ENCODE measurements at regions not wholly inside any gene's neighbourhood (a gene's known extent, or its start where the extent isn't known, plus 50 kb on each side); places are given as distances from the start of the nearest gene placed in this dataset.
A peak's percentile ranks its signal among the peaks of the same experiment; 100 is the strongest.
"Not testable (repeated sequence)": the region's sequence is repeated elsewhere in the genome, so short reads cannot be mapped to it uniquely, and the experiment has no call there.

- Histone ChIP-seq H3K27me3 (ENCODE audit: control insufficient read depth, insufficient read depth, low read length) (no peaks in the 10 kb centered on the region), H3K9ac (ENCODE audit: low read depth, low read length) (peak overlapping the region; percentile 42), H3K4me3 (ENCODE audit: low read depth, low read length) (no peak overlapping the region), H3K4me1 (ENCODE audit: control insufficient read depth, insufficient read depth, low read length) (no peaks in the 10 kb centered on the region), H3K9me3 (ENCODE audit: control insufficient read depth, insufficient read depth, low read length) (no peaks in the 10 kb centered on the region), H3K36me3 (ENCODE audit: control insufficient read depth, insufficient read depth, low read length) (no peaks in the 10 kb centered on the region)
Measured at GRCh38 chr6:19892260-19892659, 55.1 kb downstream of the ID4 start.

GRCh38 chr6:19895866-19896692 lies 58.9 kb downstream of the ID4 start:
- Histone ChIP-seq H3K9ac (ENCODE audit: low read depth, low read length) (no peak overlapping the region), H3K4me3 (ENCODE audit: low read depth, low read length) (no peak overlapping the region), H3K4me1 (ENCODE audit: control insufficient read depth, insufficient read depth, low read length) (no peaks in the 10 kb centered on the region), H3K27me3 (ENCODE audit: control insufficient read depth, insufficient read depth, low read length) (no peaks in the 10 kb centered on the region), H3K36me3 (ENCODE audit: control insufficient read depth, insufficient read depth, low read length) (no peaks in the 10 kb centered on the region), H3K9me3 (ENCODE audit: control insufficient read depth, insufficient read depth, low read length) (no peaks in the 10 kb centered on the region)

- Histone ChIP-seq H3K4me3 (ENCODE audit: low read depth, low read length) (no peak overlapping the region), H3K4me1 (ENCODE audit: control insufficient read depth, insufficient read depth, low read length) (no peaks in the 10 kb centered on the region), H3K36me3 (ENCODE audit: control insufficient read depth, insufficient read depth, low read length) (no peaks in the 10 kb centered on the region), H3K27me3 (ENCODE audit: control insufficient read depth, insufficient read depth, low read length) (no peaks in the 10 kb centered on the region), H3K9ac (ENCODE audit: low read depth, low read length) (no peak overlapping the region), H3K9me3 (ENCODE audit: control insufficient read depth, insufficient read depth, low read length) (no peaks in the 10 kb centered on the region)
Measured at GRCh38 chr6:19896693-19897010, 59.5 kb downstream of the ID4 start.

- Histone ChIP-seq H3K36me3 (ENCODE audit: control insufficient read depth, insufficient read depth, low read length) (no peaks in the 10 kb centered on the region), H3K9me3 (ENCODE audit: control insufficient read depth, insufficient read depth, low read length) (no peaks in the 10 kb centered on the region), H3K4me3 (ENCODE audit: low read depth, low read length) (no peak overlapping the region), H3K27me3 (ENCODE audit: control insufficient read depth, insufficient read depth, low read length) (no peaks in the 10 kb centered on the region), H3K9ac (ENCODE audit: low read depth, low read length) (no peak overlapping the region), H3K4me1 (ENCODE audit: control insufficient read depth, insufficient read depth, low read length) (no peaks in the 10 kb centered on the region)
Measured at GRCh38 chr6:19898141-19898740, 61.1 kb downstream of the ID4 start.

- Histone ChIP-seq H3K27me3 (ENCODE audit: control insufficient read depth, insufficient read depth, low read length) (no peaks in the 10 kb centered on the region), H3K36me3 (ENCODE audit: control insufficient read depth, insufficient read depth, low read length) (no peaks in the 10 kb centered on the region), H3K9me3 (ENCODE audit: control insufficient read depth, insufficient read depth, low read length) (no peaks in the 10 kb centered on the region), H3K4me3 (ENCODE audit: low read depth, low read length) (no peak overlapping the region), H3K4me1 (ENCODE audit: control insufficient read depth, insufficient read depth, low read length) (no peaks in the 10 kb centered on the region), H3K9ac (ENCODE audit: low read depth, low read length) (no peak overlapping the region)
Measured at GRCh38 chr6:19902201-19902600, 65.0 kb downstream of the ID4 start.

- H3K36me3 ChIP-seq (ENCODE audit: control insufficient read depth, insufficient read depth, low read length); H3K27me3 ChIP-seq (ENCODE audit: control insufficient read depth, insufficient read depth, low read length); H3K4me3 ChIP-seq (ENCODE audit: low read depth, low read length); H3K9me3 ChIP-seq (ENCODE audit: control insufficient read depth, insufficient read depth, low read length); H3K9ac ChIP-seq (ENCODE audit: low read depth, low read length); H3K4me1 ChIP-seq (ENCODE audit: control insufficient read depth, insufficient read depth, low read length): not testable (repeated sequence)
Measured at GRCh38 chr6:19904408-19904807, 67.2 kb downstream of the ID4 start.

- Histone ChIP-seq H3K27me3 (ENCODE audit: control insufficient read depth, insufficient read depth, low read length) (no peaks in the 10 kb centered on the region), H3K4me1 (ENCODE audit: control insufficient read depth, insufficient read depth, low read length) (no peaks in the 10 kb centered on the region), H3K9ac (ENCODE audit: low read depth, low read length) (no peak overlapping the region), H3K36me3 (ENCODE audit: control insufficient read depth, insufficient read depth, low read length) (no peaks in the 10 kb centered on the region), H3K4me3 (ENCODE audit: low read depth, low read length) (no peak overlapping the region), H3K9me3 (ENCODE audit: control insufficient read depth, insufficient read depth, low read length) (no peaks in the 10 kb centered on the region)
Measured at GRCh38 chr6:19905584-19905983, 68.4 kb downstream of the ID4 start.

- H3K36me3 ChIP-seq (ENCODE audit: control insufficient read depth, insufficient read depth, low read length) = no peaks in the 10 kb centered on the region
- no peaks in the 10 kb centered on the region for H3K4me1 ChIP-seq (ENCODE audit: control insufficient read depth, insufficient read depth, low read length)
- H3K9me3 ChIP-seq (ENCODE audit: control insufficient read depth, insufficient read depth, low read length) = no peaks in the 10 kb centered on the region
- no peak overlapping the region for H3K4me3 ChIP-seq (ENCODE audit: low read depth, low read length)
- no peaks in the 10 kb centered on the region for H3K27me3 ChIP-seq (ENCODE audit: control insufficient read depth, insufficient read depth, low read length)
- H3K9ac ChIP-seq (ENCODE audit: low read depth, low read length) = no peak overlapping the region
Measured at GRCh38 chr6:19906171-19906570, 69.0 kb downstream of the ID4 start.

- H3K4me3 ChIP-seq (ENCODE audit: low read depth, low read length) = no peak overlapping the region
- H3K9ac ChIP-seq (ENCODE audit: low read depth, low read length) = no peak overlapping the region
- H3K9me3 ChIP-seq (ENCODE audit: control insufficient read depth, insufficient read depth, low read length) = no peaks in the 10 kb centered on the region
- no peaks in the 10 kb centered on the region for H3K4me1 ChIP-seq (ENCODE audit: control insufficient read depth, insufficient read depth, low read length)
- H3K36me3 ChIP-seq (ENCODE audit: control insufficient read depth, insufficient read depth, low read length) = no peaks in the 10 kb centered on the region
- H3K27me3 ChIP-seq (ENCODE audit: control insufficient read depth, insufficient read depth, low read length) = no peaks in the 10 kb centered on the region
Measured at GRCh38 chr6:19911223-19911622, 74.1 kb downstream of the ID4 start.

- peaks cover 2% of the 10 kb centered on the region for H3K4me1 ChIP-seq (ENCODE audit: control insufficient read depth, insufficient read depth, low read length)
- no peaks in the 10 kb centered on the region for H3K9me3 ChIP-seq (ENCODE audit: control insufficient read depth, insufficient read depth, low read length)
- no peak overlapping the region for H3K4me3 ChIP-seq (ENCODE audit: low read depth, low read length)
- H3K27me3 ChIP-seq (ENCODE audit: control insufficient read depth, insufficient read depth, low read length) = no peaks in the 10 kb centered on the region
- H3K36me3 ChIP-seq (ENCODE audit: control insufficient read depth, insufficient read depth, low read length) = no peaks in the 10 kb centered on the region
- no peak overlapping the region for H3K9ac ChIP-seq (ENCODE audit: low read depth, low read length)
Measured at GRCh38 chr6:19918436-19918835, 81.3 kb downstream of the ID4 start.

- no peaks in the 10 kb centered on the region for H3K27me3 ChIP-seq (ENCODE audit: control insufficient read depth, insufficient read depth, low read length)
Measured at GRCh38 chr6:19921786-19922185, 84.6 kb downstream of the ID4 start.

GRCh38 chr6:19925533-19925932 lies 88.4 kb downstream of the ID4 start:
- H3K9me3 ChIP-seq (ENCODE audit: control insufficient read depth, insufficient read depth, low read length) = no peaks in the 10 kb centered on the region
- H3K4me1 ChIP-seq (ENCODE audit: control insufficient read depth, insufficient read depth, low read length) = peaks cover 2% of the 10 kb centered on the region
- H3K27me3 ChIP-seq (ENCODE audit: control insufficient read depth, insufficient read depth, low read length) = no peaks in the 10 kb centered on the region
- no peak overlapping the region for H3K4me3 ChIP-seq (ENCODE audit: low read depth, low read length)
- no peaks in the 10 kb centered on the region for H3K36me3 ChIP-seq (ENCODE audit: control insufficient read depth, insufficient read depth, low read length)
- H3K9ac ChIP-seq (ENCODE audit: low read depth, low read length) = no peak overlapping the region

More at GRCh38 chr6:19921786-19922185, 84.6 kb downstream of the ID4 start:
- Histone ChIP-seq H3K36me3 (ENCODE audit: control insufficient read depth, insufficient read depth, low read length) (no peaks in the 10 kb centered on the region), H3K9me3 (ENCODE audit: control insufficient read depth, insufficient read depth, low read length) (no peaks in the 10 kb centered on the region), H3K9ac (ENCODE audit: low read depth, low read length) (no peak overlapping the region), H3K4me3 (ENCODE audit: low read depth, low read length) (no peak overlapping the region), H3K4me1 (ENCODE audit: control insufficient read depth, insufficient read depth, low read length) (peaks cover 2% of the 10 kb centered on the region)

All from iPS-15b (cell line).